ENCODE measurements at regions not wholly inside any gene's neighbourhood (a gene's known extent, or its start where the extent isn't known, plus 50 kb on each side); places are given as distances from the start of the nearest gene placed in this dataset.
"Not testable (repeated sequence)": the region's sequence is repeated elsewhere in the genome, so short reads cannot be mapped to it uniquely, and the experiment has no call there.

DNA sequence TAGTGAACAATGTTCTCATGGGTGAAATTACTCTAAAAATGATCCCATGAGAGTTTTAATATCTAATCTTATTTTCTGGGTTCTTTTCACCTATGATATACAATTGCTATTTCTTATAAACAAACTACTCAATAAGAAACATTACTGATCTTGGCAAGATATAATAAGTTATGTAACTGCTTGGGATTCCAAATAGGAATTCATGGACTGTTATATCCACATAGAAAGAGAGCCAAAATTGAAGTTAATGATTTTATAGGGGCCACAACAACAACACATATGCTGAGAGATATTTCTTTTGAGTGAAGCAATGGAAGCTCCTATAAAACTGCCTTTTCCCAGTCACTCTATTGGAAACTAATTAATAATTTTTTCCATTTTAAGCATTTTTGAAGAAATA, 90.4 kb upstream of the TLL1 start:
- DNase-seq, result no peak

DNA sequence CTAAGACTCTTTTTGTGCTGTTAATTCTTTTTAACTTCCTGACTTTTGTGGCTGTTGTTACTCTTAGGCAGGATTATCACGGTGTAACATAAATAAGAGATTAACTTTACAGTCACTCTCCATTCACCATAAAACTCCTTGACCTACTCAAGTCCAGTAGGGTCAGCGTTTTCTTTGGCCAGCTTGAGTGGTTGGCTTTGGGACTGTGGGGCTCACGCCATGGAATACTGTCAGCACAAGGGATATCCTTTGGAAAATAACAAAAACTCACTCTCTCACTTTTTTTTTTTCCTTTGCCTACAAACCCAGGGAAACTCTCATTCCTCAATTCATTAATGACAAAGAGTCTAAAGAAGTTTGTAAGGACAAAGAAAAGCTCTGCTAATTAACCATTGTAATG, 89.4 kb upstream of the TLL1 start:
- no peak for DNase-seq

DNA sequence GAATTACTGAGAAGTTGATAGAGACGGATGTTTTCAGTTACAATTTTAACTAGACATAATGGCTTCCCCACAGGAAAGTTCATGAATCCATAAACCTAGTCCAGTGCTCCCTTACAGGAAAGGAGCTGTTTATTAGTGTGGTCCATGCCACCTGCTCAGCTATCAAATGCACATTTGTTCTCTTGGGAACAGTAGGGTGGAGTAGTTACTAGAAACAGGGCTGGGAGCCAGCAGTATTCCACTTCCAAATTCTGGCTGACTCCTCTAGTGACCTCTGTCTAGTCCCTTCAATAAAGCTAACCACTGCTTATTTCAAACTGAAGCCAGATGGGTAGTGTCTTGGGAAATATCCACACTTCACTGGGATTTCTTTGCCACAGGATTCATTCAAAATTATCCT, 88.4 kb upstream of the TLL1 start:
- no peak for DNase-seq

DNA sequence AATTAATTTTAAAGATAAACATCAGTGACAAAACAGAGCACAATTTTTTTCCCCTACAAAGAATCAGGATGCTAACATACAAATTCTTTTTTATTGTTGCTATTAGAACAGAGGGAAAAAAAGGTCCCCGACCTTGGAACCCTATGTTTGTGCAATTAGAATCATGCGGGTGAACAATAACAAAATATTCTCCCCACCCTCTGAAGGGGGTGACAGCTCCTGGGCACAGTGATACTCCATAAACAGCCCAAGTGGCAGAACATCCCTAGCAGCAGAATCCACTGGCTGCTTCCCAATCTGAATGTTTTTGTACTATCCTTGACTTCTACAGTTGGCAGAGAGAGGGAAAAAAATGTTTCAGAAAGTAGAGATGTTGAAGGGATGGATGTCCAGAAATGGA, 87.7 kb upstream of the TLL1 start:
- no peak for DNase-seq

DNA sequence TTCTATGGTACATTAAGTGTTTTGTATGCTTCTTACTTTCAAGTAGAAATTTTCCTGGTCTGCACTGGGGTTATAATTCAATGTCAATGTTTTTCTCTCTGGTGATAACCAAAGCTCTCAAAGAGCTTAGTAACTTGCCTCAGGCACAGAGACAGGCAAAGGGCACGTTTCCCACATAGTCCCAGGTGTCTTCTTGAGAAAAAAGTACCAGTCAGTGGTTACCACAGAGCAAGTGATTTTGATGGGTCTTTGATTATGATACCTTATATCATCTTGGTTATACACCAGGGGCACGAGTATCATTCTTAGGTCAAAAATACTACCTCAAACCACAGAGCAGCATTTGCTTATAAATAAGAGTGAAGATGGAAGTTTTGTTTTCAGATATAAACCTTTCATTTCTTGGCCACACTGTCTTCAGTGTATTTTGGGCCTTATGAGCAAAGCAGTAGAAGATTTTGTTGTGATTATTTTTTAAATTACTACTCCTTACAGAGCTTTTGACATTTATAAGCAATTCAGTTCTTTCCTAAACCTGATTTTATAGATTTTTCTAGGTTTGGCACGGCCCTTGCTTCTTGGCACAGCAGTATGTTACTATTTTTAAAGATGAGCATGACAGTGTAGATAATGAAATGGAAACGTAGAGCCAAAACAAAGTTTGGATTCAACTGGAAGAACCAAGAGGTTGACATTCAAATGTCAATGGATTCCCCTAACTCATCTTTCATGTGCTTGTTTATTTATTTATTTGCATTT, 85.3 kb upstream of the TLL1 start:
- no peak for DNase-seq

DNA sequence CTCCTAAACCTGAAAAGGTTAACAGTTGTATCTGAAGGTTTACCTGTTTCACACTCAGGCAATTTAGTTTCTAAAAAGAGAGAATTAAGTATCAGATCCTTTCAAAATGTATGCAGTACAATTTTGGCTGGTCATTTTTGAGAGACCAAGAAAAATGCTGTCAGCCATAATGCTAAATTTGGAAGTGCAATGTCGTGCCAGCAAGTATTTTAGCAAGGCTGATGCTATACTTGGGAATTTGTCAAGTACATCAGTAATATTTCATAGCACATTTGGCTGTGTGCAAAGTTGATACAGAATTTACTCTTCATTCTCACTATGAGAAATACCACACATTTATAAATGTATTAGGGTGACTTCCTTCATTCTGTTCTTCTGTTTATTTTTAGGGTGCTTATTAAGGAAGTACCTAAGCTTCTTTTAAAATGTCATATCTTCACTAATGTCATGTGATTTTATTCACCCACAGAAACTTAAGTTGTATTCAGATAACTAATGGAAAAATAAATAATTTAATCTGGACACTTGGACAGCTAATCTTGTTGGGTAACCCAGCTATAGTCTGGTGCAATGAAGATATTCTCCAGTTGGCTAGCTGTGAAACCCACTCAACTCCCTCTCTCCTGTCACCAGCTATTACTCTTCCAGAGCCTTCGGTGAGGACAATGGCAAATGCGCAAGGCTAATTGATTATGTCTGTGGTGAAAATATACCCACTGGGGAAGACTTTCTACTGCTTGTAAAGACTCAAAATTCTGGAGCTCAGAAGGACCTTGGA, 84.2 kb upstream of the TLL1 start:
- no peak for DNase-seq

DNA sequence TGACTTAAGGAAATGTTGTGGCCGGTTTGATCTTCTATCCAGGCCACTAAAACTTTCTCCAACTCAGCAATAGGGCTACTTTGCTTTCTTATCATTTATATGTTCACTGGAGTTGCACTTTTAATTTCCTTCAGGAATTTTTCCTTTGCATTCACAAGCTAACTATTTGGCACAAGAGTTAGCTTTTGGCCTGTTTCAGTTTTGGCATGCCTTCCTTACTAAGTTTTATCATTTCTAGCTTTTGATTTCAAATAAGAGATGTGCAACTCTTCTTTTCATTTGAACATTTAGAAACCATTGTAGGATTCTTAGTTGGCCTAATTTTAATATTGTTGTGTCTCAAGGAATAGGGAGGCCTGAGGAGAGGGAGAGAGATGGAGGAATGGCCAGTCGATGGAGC, 79.8 kb upstream of the TLL1 start:
- DNase-seq, result no peak

DNA sequence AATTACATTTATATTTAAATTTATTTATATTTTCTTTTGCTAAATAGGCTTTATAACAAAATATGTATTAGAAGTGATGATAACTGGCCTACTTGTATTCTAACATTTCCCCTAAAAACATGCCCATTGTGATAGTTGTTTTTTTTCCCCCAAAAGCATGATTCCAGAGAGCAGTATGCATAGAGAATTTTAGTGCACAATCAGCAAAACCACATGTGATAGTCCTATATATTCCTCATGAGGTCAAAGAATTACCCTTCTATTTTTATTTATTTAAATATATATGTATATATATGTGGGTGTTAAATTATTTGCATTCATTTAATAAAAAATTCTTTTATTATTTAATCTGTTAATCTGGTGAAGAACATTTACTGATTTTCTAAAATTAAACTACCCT, 78.2 kb upstream of the TLL1 start:
- DNase-seq, result no peak

DNA sequence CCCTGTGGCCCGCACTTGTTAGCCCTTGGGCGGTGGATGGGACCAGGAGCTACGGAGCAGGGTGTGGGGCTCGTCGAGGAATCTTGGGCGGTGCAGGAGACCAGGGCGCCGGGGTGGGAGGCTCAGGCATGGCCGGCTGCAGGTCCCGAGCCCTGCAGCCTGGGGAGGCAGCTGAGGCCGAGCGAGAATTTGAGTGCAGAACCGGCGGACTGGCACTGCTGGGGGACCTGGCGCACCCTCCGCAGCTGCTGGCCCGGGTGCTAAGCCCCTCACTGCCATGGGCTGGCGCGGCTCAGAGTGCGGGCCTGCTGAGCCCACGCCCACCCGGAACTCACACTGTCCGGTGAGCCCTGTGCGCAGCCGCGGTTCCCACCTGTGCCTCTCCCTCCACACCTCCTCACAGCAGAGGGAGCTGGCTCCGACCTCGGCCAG, 73.6 kb upstream of the TLL1 start:
- DNase-seq, result no peak

DNA sequence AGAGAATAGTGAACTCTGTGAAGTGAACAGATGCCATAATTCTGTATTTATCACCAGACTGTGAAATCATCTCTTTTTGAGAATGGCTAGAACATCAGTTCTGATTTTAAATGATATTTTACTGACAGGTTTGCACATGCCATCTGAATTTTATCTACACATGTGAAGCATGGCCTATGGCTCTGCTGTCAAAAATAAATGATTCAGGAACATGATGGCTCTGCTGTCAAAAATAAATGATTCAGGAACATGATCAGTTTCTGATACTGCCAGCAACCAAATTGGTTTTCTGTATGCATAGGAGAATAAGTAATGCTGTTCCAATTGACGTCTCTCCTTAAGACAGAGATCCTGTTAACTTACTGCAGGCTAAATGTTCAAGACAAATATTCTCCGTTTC, 70.6 kb upstream of the TLL1 start:
- DNase-seq, result no peak

DNA sequence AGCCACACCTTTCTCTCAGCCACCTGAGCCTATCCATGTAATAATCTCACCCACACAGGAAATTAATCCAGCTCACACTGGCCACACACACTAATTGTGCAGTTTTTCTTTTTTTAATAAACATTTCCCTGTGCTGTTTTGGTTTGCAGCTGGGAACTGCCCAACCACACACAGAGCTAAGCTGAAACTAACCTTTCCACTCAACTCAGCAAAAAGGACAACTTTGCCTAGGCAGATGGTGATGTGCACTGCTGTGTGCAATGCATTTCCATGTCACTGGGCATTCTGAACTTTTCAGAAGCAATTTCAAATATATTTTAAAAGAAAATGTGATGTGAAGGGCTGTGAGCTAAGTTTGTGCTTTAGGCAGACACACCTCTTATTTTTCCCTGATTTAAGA, 70.0 kb upstream of the TLL1 start:
- no peak for DNase-seq

DNA sequence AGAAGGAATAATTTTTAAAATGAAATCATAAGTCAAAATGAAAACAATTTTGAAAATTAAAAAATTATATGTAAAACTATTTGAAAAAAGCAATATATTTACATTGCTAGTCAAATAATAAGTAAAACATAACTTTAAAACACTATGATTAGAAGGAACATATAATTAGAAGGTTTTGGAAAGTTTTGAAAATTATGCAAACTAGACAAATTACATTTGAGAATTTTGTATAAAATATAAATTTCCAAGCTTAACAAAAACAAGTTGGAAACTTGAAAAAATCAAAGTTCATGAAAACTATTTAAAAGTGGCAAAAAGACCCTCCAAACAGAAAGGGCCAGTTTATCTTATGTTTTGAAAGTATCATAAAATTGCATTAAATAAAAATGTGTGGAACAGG, 67.6 kb upstream of the TLL1 start:
- no peak for DNase-seq

DNA sequence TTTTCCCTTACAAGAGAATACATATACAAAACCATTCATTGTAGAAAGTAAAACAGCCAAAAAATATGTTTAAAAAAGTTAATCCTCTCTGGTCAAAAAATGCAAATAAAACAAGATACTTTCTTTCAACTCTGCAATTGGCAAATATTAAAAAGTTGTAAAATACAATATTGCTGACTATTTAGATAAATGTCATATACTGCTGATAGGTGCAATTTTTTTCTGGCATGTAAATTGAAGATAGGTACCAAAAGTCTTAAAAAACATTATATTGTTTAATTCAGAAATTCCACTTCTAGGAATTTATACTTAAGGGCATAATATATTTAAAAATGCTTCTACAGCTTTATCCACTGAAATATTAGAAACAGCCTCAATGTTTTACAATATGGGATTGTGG, 66.4 kb upstream of the TLL1 start:
- no peak for DNase-seq

DNA sequence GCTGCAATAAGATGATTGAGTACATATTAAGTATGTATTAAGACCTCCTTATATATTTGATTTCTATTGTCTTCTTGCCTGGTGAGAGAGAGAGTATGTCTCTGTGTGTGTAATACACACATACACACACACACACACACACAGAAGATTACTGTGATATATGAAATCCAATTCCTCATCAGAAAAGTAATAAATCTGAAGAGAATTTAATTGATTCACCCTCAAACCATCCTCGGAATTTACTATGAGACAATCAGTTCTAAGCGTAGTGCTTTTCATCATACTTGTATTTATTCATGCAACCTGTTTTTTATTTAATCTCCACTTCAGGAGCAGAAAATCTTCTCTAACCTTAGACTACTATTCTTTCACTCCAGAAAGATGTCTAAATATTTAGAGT, 62.3 kb upstream of the TLL1 start:
- DNase-seq, result no peak

DNA sequence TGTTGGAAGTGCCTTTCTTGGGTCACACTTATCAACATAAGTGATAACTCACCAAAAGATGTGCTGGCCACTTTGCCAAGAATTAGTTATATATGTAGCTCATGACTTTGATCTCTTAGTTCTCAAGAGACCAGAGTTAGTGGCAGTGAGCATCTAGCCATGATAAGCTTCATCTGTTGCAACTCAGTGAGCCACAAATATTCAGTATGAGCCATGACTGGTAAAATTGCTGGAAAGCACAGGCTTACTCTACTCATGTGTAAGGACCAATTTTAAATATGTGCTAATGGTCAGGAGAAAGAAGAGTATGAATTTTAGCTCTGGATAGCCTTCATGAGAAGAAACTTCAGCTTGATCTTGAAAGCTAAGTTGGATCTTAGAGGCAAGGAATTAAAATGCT, 59.4 kb upstream of the TLL1 start:
- DNase-seq, result no peak

DNA sequence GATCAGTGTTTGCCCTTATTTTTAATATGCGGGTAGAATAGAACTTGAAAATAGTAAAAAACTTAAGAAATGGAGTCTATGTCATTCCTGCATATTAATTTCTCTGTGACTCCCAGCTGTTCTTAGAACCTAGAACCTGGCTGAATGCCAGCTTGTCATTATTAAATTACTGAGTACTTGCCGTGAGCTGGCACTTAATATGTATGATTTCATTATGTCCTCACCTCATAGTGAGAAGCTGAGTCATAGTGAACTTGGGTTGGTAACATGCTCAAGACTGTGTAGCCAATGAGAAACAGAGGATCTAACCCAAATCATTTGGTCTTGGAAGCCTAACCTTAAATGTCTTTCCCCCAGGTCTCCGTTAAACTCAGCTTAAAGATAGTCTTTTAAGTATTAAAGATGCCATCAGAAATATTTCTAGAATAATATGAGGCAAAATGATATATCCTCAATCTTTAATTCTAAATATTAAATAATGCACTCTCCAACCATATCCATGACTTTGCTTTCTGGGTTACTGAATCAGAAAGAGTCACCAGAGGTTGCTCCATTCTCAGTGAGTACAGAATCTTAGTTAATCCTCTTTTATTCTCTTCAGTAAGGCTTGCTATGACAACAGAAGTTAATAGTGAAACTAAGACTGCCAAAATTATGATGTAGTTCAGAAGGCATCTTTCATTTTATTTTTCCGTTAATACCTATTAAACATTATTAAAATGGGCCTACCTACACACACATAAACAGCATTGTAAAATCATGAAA, 58.6 kb upstream of the TLL1 start:
- DNase-seq, result peak; percentile 1

DNA sequence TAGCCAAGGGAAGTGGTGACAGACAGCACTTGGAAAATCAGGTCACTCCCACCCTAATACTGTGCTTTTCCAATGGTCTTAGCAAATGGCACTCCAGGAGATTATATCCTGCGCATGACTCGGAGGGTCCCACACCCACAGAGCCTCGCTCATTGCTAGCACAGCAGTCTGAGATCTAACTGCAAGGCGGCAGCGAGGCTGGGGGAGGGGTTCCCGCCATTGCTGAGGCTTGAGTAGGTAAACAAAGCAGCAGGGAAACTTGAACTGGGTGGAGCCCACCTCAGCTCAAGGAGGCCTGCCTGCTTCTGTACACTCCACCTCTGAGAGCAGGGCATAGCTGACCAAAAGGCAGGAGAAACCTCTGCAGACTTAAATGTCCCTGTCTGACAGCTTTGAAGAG, 53.9 kb upstream of the TLL1 start:
- DNase-seq, result not testable (repeated sequence)

Data from activated CD4-positive, alpha-beta T cell treated with anti-CD3 and anti-CD28 coated beads, Interleukin-2, amount 50 U/mL, for 16 hours (primary cell).